ENCODE measurements at regions not wholly inside any gene's neighbourhood (a gene's known extent, or its start where the extent isn't known, plus 50 kb on each side); places are given as distances from the start of the nearest gene placed in this dataset.

- TF ChIP-seq CTCF (conservative IDR thresholded peaks at IDR 0.05; ENCODE audit: low read depth, low read length) (no peak), EZH2 (IDR thresholded peaks at IDR 0.05; ENCODE audit: borderline replicate concordance, low read depth, low read length, poor library complexity, severe bottlenecking) (no peak)
Observed at GRCh38 chr9:13732290-13732689, 452.8 kb upstream of the MPDZ start.

All from A673 (cell line).